HUDEP-2 (cell line): ENCODE measurements at regions not wholly inside any gene's neighbourhood (a gene's known extent, or its start where the extent isn't known, plus 50 kb on each side); places are given as distances from the start of the nearest gene placed in this dataset.
"Not testable (repeated sequence)": the region's sequence is repeated elsewhere in the genome, so short reads cannot be mapped to it uniquely, and the experiment has no call there.

Experiments used
- DNase-seq, 76 experiments: peaks; one replicate each; lab custom pipeline; 2025; ENCODE audit not compliant: unreplicated experiment in 76 of 76; lab: John Stamatoyannopoulos, UW

DNA sequence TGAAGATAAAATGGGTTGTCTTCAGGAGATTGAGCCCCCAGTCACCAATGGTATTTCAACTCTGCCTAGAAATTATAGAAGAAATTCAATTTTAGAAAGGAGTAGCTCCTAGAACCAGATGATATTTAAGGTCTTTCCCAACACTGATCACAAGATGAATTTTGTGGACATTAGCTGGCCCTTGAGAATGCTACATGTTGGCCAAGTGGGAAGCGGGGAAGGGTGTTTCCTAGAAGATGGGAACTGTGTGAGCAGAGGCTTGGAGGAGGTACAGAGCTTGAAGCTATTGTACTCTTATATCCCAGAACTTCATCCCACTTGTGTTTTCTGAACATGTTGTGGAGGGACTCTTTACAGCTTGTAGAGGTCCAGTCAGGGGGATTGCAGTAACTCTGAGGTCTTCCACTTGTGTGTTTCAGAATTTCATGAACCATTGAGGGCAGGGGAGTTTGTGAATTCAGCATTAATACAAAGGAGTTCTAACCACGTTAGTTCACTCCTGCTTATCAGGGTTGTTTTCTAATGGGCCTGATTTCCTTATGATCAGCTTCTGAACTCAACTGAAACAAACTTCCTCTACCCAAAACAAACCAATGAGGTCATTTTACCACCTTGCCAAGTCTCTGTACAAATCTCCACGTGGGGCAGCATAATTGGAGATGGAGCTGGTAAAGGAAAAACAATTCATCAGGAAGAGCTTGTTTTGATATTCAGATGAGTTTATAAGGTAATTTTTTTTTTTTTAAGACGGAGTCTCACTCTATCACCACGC lies 152.6 kb upstream of the TPM1 start:
- DNase-seq = no peak

DNA sequence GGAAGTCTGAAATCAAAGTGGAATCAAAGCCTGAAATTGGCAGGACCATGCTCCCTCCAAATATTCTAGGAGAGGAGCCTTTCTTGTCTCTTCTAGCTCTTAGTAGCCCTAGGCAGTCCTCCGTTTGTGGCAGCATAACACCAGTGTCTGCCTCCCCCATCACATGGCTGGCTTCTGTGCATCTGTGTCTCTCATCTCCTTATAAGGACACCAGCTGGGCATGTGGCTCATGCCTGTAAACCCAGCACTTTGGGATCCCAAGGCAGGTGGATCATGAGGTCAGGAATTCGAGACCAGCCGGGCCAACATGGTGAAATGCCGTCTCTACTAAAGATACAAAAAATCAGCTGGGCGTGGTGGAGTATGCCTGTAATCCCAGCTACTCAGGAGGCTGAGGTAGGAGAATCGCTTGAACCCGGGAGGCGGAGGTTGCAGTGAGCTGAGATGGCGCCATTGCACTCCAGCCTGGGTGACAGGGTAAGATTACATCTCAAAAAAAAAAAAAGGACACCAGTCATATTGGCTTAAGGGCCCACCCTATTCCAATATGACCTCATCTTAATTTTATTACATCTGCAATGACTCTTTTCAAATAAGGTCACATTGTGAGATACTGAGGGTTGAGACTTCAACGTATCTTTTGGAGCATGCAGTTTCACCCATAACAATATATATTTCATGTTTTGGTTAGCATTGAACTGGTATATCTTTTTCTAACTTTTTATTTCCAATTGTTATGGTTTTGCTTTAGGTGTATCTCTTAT lies 148.0 kb upstream of the TPM1 start:
- DNase-seq = no peak

GRCh38 chr15:62895139-62895866 lies 147.2 kb upstream of the TPM1 start:
- no peak for DNase-seq

GRCh38 chr15:62895905-62896316 lies 146.6 kb upstream of the TPM1 start:
- no peak for DNase-seq

DNA sequence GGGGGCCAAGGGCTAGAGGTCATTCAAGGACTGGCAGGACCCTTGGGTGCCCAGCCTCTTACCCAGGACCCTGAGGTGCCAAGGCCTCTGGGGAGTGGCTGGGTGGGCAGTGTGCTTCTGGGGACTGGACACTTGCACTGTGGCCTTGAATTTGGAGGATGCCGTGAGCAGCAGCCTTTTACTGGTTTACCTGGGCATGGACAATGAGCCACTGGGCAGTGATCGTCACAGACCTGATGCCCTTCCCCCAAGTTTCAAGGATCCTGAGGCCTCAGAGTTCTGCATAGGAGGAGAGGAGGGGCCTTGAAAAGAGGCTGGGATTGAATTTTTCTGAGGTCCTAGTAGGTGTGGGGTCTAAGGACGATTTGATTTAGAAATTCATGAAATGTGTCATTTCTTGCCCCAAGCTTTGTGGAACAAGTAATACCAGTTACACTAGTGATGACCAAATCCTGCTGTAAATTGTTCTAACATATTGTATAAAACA lies 146.1 kb upstream of the TPM1 start:
- no peak for DNase-seq

DNA sequence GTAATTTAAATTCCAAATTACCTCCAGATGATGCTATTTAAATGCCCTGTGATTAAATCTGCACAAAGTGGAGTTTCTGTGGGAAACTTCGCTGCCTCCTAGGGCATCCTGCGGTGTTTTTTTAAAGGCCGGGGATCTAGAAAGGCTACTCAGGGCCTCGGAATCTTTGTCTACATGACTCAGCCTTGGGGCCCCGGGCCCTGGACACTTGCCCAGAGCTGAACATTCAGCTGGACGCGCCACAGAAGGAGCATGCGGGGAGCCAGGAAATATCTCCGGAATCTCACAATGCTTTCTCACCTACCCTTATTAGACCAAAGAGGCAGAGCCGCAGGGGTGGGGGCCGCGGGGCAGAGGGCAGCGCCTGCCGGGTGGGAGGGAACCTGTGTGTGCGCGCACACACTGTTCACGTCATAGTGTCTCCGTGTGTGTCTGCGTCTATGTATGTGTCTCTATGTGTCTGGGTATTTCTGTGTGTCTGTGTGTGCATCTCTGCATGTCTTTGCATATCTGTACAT lies 145.5 kb upstream of the TPM1 start:
- DNase-seq = no peak

- DNase-seq = no peak
Measured at GRCh38 chr15:62897634-62898033, 144.9 kb upstream of the TPM1 start.

- no peak for DNase-seq
Measured at GRCh38 chr15:62899090-62899493, 143.5 kb upstream of the TPM1 start.

DNA sequence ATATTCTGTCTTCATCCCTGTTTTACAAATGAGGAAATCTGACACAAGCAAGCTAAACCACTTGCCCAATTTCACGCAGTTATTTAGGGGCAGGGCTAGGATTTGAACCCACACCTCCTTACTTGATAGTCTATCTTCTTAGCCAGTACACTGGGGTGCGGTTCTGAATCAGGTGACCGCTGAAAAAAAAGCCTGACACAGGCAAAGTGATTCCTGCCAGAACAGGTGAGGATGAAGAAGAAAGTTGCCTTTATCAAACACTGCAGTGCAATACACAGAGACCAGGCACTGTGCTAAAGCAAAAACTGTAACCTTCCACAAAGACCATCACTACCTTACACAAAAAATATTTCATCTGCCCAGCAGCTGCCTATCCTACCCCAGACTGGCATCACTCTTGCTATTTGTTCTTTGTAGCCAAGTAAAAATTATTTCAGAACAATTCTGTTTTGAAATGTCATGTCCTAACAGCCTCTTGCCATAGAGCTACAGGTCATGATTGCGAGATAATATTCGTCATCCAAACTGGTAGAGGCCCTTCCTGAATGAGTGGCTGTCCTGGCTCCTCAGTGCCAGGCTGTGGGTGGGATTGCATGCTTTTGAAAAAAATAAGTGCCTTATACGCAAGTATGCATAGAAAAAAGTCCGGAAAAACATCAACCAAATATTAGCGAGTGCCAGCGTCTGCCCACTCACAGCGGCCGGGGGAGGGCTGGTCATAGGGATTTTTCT lies 142.3 kb upstream of the TPM1 start:
- no peak for DNase-seq

- DNase-seq = no peak
Measured at GRCh38 chr15:62901087-62901486, 141.5 kb upstream of the TPM1 start.

DNA sequence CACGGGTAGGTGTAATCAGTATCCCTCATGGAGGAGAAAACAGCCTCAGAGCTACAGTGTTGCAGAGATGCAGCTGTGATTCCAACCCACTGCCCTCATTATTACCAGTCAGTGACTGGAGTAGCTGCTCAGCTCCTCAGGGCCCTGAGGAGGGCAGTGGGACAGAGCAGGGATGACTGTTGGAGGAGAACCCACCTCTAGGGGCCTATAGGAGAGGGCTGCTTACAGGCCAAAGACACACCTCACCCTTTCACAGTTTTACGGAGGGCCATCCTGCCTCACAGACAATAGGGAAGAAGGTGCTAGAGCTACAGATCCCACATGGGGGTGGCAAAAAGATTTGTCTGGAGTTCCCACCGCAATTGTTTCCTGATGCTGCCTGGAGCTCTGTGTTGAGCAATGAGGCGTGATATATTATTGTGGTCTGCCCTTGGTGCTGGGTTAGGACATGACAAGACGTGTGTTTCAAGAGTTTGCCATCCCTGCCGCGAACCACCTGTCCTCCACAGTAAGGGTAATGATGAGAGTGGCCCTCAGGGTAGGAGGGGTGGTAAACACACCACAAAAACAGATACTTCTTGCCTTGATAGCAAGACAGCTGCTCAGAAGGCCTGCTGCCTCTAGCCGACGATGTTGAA lies 140.5 kb upstream of the TPM1 start:
- DNase-seq = no peak

GRCh38 chr15:62902821-62903220 lies 139.7 kb upstream of the TPM1 start:
- DNase-seq = no peak

DNA sequence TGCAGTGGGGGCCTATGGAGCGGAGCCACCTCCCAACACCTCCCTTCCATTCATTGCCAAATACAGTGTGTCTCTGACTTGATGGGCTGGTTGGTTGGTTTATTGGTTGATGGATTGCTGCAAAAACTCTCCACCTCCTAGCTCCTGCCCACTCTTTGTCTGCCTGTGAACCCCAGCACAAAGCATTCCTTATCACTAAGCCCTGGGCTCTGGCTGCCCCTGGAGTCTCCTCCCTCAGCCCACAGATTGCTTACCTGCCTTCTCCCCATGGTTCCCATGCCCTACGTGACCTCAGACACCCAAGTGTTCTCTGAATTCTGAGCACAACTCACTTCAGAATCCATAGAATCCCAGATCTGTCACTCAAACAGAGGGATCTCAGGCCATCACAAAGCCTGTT lies 139.1 kb upstream of the TPM1 start:
- DNase-seq = no peak

DNA sequence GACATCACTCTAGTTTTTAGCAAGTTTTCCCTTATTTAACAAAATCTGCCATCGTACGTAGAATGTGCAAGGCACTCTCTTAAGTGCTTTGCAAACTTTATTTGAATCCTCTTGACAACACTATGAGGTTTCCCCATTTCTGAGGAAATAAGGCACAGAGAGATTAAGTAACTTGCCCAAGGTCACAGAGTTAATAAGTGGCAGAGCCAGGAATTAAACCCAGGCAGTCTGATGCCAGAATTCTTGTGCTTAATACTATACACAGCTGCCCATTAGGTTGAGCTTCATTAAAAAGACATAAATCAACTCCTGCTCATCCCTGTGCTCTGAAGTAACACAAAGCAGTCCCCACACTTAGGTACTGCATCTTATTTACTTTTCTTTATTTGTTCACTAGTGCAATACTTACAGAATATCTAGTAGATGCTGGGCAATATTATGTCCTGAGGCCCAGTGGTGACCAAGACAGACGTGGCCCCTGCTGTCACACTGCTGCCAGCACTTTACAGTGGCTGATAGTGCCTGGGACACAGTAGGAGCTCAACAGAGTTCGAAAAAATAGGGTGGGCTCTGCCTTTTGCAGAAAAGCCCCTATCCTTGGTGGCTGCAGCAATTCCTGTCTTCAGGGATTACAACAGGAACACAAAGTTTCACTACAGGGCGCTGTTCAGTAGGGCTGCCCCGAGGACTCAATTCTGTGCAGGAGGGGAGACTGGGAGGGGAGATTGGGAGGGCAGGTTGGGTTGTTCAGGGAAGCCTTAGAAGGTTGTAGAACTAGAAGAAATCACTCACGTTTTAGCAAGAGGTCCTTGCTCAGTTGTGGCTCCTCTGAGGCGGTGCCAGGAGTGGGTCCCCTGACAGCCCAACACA lies 138.3 kb upstream of the TPM1 start:
- no peak for DNase-seq

- no peak for DNase-seq
Measured at GRCh38 chr15:62906627-62907026, 135.9 kb upstream of the TPM1 start.

- no peak for DNase-seq
Measured at GRCh38 chr15:62907275-62907674, 135.3 kb upstream of the TPM1 start.

DNA sequence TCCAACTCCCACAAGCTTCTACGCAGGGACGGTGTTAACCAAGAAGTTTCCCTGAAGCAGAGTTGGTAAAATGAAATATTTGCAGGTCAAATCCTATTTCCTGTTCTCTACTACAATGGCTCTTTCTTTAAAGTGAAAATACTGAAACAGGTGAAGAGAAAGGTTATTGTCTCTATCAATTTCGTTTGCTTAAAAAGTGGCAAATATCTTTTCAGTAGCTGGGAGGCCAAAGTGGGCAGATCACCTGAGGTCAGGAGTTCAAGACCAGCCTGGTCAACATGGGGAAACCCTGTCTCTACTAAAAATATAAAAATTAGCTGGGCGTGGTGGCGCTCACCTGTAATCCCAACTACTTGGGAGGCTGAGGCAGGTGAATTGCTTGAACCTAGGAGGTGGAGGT lies 134.2 kb upstream of the TPM1 start:
- DNase-seq = not testable (repeated sequence)

- DNase-seq = no peak
Measured at GRCh38 chr15:62909257-62909656, 133.3 kb upstream of the TPM1 start.

DNA sequence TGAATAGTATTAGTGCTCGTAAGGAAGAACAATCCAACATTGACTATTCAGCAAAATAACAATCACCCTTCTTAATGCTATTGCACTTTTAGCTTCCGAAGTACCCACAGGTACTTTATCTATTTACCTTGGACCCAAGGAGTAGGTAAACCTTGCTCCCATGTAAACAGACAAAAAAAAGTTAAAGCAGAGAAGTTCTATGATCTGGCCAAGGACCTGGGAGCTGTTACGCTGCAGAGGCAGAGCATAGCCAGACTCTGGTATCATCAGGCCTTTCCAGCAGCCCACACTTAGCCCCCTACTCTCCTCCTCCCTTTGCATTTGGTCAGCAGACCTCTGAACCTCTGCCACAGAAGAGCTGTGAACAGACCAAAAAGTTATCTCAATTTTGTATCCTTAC lies 130.3 kb upstream of the TPM1 start:
- DNase-seq = no peak
